Nucleus accumbens (tissue), 56 donors: ENCODE measurements at regions not wholly inside any gene's neighbourhood (a gene's known extent, or its start where the extent isn't known, plus 50 kb on each side); places are given as distances from the start of the nearest gene placed in this dataset.
A peak's percentile ranks its signal among the peaks of the same experiment; 100 is the strongest.

ENCODE experiments used
- DNase-seq, 56 donors: peaks; one replicate each; lab custom pipeline; 2025; lab: John Stamatoyannopoulos, UW

GRCh38 chr17:77753691-77754245, 204.7 kb upstream of the TNRC6C start:
- DNase-seq, result no peak

GRCh38 chr17:77754956-77755355, 203.5 kb upstream of the TNRC6C start:
- no peak for DNase-seq

DNA sequence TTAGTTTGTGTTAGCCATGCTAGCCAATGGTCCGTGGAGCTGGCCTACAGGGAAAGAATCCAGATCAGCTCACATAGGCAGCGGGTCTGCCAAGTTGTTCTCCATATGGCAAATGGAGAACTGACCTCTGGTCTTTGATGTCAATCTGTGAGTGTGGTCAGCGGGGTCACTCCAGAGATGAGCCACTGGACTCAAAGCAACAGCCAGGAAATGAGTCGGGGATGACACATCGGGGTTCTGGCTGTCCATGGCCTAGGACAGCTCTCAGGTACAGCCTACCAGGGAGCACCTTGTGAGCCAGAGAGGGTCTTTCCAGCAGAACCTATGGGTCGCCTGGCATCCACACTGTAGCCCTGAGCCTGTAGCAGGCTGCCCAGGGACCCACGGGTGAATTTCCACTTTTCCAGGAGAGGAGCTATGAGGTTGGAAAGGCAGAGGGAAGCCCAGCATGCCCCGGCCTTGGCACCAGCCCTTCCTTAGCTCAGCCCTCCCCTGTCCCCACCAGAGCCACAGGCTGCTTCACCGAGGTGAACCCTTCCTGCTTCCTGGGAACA, 203.0 kb upstream of the TNRC6C start:
- no peak for DNase-seq

GRCh38 chr17:77756028-77756427, 202.5 kb upstream of the TNRC6C start:
- no peak for DNase-seq

DNA sequence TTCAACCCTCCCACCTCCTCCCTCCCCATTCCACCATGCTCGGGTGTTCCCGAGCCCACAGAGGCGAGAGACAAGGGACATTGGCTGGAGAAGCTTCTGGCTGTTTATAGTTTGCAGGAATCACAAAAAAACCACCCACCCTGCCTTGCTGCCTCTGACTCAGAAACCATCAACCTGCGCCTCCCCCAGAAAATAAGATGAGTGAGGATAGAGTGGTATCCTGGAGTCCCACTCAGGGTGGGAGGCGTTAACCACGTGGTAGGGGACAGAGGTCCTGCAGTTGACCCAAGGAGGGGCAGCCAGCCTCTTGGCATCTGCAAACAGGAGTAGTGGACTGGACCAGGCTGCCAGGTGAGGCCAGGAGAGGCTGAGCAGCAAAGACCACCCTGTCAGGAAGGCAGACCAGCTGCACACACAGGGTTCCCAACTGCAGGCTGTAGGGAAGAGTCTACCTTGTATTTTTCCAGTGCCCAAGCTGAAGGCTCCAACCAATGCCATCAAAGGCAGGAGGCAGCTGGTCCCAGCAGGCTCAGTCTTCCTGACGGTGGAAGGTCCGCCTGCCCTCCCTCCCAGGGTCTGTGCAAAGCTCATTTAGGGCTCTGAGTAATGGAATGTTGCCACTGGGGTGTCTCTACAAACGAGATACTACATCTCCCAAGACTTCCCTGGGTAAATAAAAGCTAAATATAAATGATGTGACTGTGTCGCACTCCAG, 201.5 kb upstream of the TNRC6C start:
- DNase-seq, result peak in 1 of 56 donors; percentile 20

DNA sequence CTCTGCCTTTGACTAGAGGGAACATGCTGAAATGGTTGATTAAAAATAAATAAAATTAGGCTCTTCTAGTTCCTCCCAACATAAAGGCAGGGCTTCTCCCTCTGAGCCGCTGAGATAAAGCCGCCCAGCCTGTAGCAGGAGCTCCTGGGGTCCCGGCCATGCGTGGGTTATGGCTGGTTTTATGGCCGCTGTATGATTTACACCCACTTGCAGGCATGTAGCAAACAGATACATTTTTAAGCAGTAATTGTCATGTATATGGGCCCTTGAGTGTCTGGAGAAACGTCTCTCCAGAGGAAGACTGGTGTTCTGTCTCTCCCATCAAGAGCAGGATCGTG, 201.0 kb upstream of the TNRC6C start:
- no peak for DNase-seq

GRCh38 chr17:77763023-77763422, 195.5 kb upstream of the TNRC6C start:
- no peak for DNase-seq

GRCh38 chr17:77763575-77763974, 194.9 kb upstream of the TNRC6C start:
- DNase-seq, result no peak

- DNase-seq, result no peak
These were observed 193.2 kb upstream of the TNRC6C start for GRCh38 chr17:77765292-77765691.

DNA sequence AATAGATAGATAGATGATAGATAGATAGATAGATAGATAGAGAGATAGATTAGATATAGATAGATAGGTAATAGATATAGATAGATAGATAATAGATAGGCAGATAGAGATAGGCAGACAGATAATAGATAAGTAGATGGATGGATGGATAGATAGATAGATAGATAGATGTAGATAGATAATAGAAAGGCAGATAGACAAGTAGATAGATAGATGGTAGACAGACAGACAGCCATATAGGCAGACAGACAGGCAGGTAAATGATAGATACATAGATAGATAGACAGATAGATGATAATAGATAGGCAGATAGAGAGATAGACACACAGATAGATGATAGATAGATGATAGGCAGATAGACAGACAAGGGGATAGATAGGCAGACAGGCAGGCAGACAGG, 191.4 kb upstream of the TNRC6C start:
- no peak for DNase-seq

- DNase-seq, result no peak
These were observed 190.2 kb upstream of the TNRC6C start for GRCh38 chr17:77768248-77768852.

DNA sequence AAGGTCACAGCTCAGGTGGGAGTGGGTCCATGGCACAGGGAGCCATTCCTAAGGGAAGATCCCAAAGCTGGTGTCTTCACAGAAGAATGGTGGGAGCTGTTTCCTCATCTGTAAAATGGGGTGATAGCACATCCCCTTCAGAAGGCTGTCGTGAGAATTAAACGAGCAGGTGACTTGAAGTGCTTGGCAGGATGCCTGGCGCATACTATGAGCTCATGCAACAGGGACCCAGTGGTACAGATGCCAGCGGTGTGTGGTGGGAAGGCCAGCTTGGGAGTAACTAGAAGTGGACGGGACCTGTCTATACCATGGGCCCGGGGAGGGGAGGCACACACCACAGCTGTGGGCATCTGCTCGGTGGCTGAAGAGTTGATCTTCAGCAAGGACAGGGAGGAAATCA, 189.3 kb upstream of the TNRC6C start:
- no peak for DNase-seq

DNA sequence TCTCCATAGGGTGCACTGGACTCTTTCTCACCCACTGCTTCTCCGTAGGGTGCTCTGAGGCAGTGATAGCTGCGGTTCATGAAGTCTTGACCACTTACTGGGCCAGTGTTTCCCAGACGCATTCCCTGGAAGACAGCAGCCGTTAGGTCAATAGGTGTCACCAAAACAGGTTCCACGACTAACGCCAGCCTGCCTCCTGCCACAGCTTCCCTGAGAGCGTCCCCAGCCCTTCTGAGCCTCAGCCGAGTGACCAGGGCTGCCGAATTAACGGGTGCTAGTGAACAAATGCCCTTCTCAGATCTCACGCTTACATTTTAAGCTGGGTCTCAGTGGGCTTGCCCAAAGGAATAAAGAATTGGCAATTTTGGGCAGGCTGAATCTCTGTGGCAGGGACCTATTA, 188.7 kb upstream of the TNRC6C start:
- DNase-seq, result no peak

GRCh38 chr17:77770331-77771105, 188.0 kb upstream of the TNRC6C start:
- DNase-seq, result no peak

DNA sequence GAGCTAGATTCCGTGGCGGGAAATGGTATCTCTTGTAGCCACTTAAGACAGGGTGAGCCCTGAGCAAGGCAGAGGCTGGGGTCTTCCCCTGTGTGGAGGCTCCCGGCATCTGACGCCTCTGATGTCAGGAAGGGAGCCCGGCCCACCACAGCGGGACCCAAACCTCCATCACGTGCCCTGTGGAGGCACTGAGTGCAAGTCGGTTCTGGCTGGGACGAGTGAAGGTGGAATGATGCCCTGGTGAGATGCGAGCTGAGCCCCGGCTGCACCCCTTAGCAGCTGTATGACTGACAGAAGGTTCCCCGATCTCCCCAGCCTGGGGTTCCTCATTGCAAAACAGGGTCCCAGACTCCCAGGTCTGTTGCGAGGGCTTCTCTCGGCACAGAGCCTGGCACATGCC, 187.4 kb upstream of the TNRC6C start:
- no peak for DNase-seq

DNA sequence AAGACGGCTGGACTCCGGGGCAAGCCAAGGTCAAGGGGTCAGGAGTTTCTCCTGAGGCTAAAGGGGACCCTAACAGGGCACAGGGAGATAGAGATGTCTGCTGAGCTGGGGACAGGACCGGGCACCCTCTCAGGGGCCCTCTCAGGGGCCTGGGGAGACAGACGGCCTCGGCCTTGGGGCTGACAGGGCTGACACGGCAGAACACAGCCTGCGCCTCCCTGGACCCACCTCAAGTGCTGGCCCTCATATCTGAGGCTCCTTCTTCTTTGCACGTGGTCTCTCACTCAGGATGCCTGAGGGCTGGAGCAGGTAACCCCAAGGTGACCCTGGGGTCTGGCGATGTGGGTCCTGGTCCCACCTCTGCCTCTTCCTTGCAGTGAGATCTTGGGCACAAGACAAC, 186.9 kb upstream of the TNRC6C start:
- no peak for DNase-seq

DNA sequence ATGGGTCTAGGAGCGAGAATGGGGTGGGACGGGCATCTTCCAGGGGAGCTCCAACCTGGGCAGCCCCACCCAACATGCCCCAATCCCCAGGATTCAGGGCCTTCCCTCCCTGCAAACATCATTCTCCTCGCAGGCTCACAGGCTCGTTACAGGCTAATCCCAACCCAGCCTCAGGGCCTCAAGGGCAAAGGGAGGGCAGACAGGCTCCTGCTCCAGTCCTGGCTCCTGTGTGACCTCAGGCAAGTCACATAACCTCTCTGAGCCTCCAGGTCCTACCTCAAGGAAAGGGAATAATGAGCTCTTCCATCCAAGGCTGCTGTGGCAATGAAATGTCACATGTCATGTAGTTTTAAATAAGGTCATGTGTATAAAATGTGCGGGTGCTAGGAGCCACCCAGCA, 186.5 kb upstream of the TNRC6C start:
- DNase-seq, result no peak

- DNase-seq, result peak in 2 of 56 donors; percentile 5 to 30
These were observed 186.0 kb upstream of the TNRC6C start for GRCh38 chr17:77772461-77772897.

GRCh38 chr17:77772899-77773358, 185.6 kb upstream of the TNRC6C start:
- no peak for DNase-seq

GRCh38 chr17:77774182-77774581, 184.3 kb upstream of the TNRC6C start:
- DNase-seq, result no peak
